Activated naive CD4-positive, alpha-beta T cell treated with Interleukin-2 at 50 U/mL for 16 hours (primary cell): ENCODE measurements at regions not wholly inside any gene's neighbourhood (a gene's known extent, or its start where the extent isn't known, plus 50 kb on each side); places are given as distances from the start of the nearest gene placed in this dataset.
"Not testable (repeated sequence)": the region's sequence is repeated elsewhere in the genome, so short reads cannot be mapped to it uniquely, and the experiment has no call there.

Experiments used
- DNase-seq: peaks from one replicate; pipeline ENCODE4 v3.0.0-alpha.2; 2020

GRCh38 chr6:90369024-90369519 lies 72.4 kb upstream of the BACH2 start:
- peak; percentile 21 for DNase-seq

- DNase-seq, result no peak
Observed at GRCh38 chr6:90368601-90369000, 72.0 kb upstream of the BACH2 start.

- DNase-seq, result no peak
Observed at GRCh38 chr6:90368001-90368400, 71.4 kb upstream of the BACH2 start.

GRCh38 chr6:90365565-90366219 lies 69.0 kb upstream of the BACH2 start:
- no peak for DNase-seq

GRCh38 chr6:90365002-90365401 lies 68.4 kb upstream of the BACH2 start:
- no peak for DNase-seq

DNA sequence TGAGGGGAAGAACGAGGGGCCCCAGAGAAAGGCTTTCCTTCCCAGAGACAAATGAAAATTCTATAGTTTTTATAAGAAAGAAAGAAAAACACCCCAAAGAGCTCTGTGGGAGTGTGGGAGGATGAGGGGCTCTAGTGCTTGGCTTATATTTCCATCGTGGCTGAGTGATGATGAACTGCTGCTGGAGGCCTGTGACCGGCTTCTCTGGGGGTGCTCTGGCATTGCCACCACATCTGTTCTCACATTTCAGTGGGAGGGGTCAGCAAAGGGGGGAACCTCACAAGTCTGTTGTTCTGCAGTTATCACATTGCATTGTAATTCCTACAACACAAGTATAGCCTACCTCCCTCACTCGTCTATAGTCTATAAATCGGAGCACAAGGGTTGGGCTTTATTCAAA lies 67.6 kb upstream of the BACH2 start:
- DNase-seq, result no peak

DNA sequence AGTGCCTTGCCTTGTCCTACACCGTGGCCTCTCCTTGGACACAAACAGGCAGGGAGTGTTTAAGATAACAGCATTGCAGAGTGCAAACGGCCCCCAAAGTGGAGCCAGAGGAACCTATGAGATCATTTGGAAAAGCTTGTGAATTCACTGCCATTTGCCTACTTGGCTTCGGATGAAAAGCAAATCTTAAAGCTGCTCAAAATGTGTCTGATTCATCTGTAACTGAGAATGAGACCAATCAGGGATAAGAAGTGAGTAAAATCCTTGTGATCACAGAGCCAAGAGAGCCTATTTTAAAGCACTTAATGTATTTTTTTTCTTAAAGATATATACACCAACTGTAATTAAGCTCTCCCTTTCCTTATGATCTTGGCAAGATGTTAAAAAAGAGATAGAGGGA lies 65.7 kb upstream of the BACH2 start:
- DNase-seq, result no peak

DNA sequence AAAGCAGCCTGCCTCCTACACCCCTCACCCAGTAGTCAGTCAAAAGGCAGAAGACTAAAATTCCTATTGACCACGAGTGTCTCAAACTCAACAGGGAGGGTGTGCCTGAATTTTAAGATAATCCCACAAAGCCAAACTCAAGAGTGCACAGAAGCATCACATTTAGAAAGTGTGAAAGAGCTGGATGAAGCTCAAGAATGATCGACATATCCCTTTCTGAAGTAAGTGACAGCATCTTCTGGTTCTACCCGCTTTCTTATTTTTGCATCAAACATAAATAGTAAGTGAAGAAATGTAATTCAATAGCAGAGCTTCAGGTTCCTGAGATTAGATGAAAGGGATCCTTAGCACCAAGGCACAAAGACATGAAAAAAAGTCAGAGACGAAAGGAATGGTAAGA lies 64.5 kb upstream of the BACH2 start:
- no peak for DNase-seq

DNA sequence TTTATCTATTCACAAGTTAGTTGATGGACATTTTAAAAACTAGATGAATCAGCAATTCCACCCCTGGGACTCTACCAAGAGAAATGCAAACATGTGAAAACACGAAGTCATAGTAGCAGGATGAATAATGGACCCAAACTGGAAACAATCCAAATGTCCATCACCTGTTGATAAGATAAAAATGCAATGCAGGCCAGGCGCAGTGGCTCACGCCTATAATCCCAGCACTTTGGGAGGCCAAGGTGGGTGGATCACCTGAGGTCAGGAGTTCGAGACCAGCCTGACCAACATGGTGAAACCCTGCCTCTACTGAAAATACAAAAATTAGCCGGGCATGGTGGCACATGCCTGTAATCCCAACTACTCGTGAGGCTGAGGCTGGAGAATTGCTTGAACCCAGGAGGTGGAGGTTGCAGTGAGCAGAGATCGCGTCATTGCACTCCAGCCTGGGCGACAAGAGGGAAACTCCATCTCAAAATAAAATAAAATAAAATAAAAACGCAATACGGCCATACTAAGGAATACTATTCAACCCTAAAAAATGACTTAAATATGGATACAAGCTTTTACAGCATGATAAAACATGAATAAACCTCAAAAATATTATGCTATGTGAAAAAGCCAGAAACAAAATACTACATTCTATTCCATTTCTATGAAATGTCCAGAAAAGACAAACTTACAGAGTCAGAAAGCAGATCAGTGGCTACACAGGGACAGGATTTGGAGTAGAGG lies 61.6 kb upstream of the BACH2 start:
- DNase-seq, result not testable (repeated sequence)

- no peak for DNase-seq
Observed at GRCh38 chr6:90356012-90356421, 59.4 kb upstream of the BACH2 start.

- no peak for DNase-seq
Observed at GRCh38 chr6:90354961-90355360, 58.3 kb upstream of the BACH2 start.

- no peak for DNase-seq
Observed at GRCh38 chr6:90351696-90352095, 55.1 kb upstream of the BACH2 start.

- peak; percentile 22 for DNase-seq
Observed at GRCh38 chr6:90350689-90351554, 54.3 kb upstream of the BACH2 start.

GRCh38 chr6:90347411-90347851 lies 50.8 kb upstream of the BACH2 start:
- peak; percentile 20 for DNase-seq

DNA sequence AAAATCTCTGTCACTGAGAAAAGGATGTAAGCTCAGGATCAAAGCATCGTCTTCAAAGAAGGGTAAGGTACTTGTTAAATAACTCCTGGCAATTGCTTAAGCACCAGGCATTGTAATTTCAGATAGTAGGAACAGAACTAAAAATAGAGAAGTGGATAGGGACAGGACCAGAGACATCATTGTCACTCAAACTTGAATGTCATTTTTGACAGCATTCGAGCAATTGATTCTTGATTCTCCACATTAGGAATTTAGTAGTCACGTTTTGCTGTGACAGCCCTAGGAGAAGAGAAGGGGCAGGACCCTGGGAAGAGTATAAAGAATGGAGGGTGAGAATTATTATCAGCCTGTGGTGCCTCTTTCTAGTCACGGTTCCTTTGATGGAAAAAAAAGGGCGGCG lies 50.1 kb upstream of the BACH2 start:
- DNase-seq, result no peak
